H1 (cell line): ENCODE measurements at regions not wholly inside any gene's neighbourhood (a gene's known extent, or its start where the extent isn't known, plus 50 kb on each side); places are given as distances from the start of the nearest gene placed in this dataset.
"Not testable (repeated sequence)": the region's sequence is repeated elsewhere in the genome, so short reads cannot be mapped to it uniquely, and the experiment has no call there.

Experiments
- KDM4A ChIP-seq: IDR thresholded peaks from one replicate; pipeline ENCODE4 v1.7.1; 2012; ENCODE audit warnings: low read depth, mild to moderate bottlenecking, moderate library complexity, low read length, inconsistent platforms; ENCODE audit not compliant: severe bottlenecking
- POLR2A ChIP-seq, 2 experiments: IDR thresholded peaks; 1 replicate in 1 of 2; 2 replicates in 1 of 2; pipeline ENCODE4 v1.6.1; 2011; ENCODE audit warnings: low read depth in 2 of 2, low read length in 2 of 2, mild to moderate bottlenecking in 2 of 2; ENCODE audit errors: control extremely low read depth in 1 of 2
- POLR2AphosphoS5 ChIP-seq: IDR thresholded peaks from 2 replicates; pipeline ENCODE4 v1.6.1; 2011; ENCODE audit warnings: low read depth, low read length
- POU5F1 ChIP-seq: IDR thresholded peaks from 2 replicates; pipeline ENCODE4 v1.6.1; 2011; ENCODE audit warnings: low read depth, mild to moderate bottlenecking, low read length, moderate library complexity
- RAD21 ChIP-seq, 2 experiments: IDR thresholded peaks in 1 of 2; conservative IDR thresholded peaks in 1 of 2; 2 replicates each; pipeline ENCODE4 v1.6.1; 2011; ENCODE audit warnings: low read depth in 2 of 2, low read length in 2 of 2, improper control_type of control experiment in 1 of 2, inconsistent platforms in 1 of 2, mild to moderate bottlenecking in 1 of 2, moderate library complexity in 1 of 2
- RFX5 ChIP-seq: IDR thresholded peaks from 2 replicates; pipeline ENCODE4 v1.6.1; 2011; ENCODE audit warnings: low read depth, low read length, improper control_type of control experiment, borderline replicate concordance
- SIN3A ChIP-seq, 2 experiments: IDR thresholded peaks in 1 of 2; conservative IDR thresholded peaks in 1 of 2; 2 replicates each; pipeline ENCODE4 v1.6.1; 2011 to 2012; ENCODE audit warnings: low read length in 2 of 2, improper control_type of control experiment in 1 of 2, low read depth in 1 of 2, mild to moderate bottlenecking in 1 of 2
- TAF1 ChIP-seq: IDR thresholded peaks from 2 replicates; pipeline ENCODE4 v1.6.1; 2011; ENCODE audit warnings: mild to moderate bottlenecking, low read depth, low read length
- TF ChIP-seq, protein P1 (sequence below), 3 experiments: IDR thresholded peaks; 1 replicate in 2 of 3; 2 replicates in 1 of 3; pipeline versions ENCODE4 v1.5.1 to v1.6.1; 2011; ENCODE audit warnings: low read length in 3 of 3, mild to moderate bottlenecking in 3 of 3, inconsistent platforms in 2 of 3, low read depth in 1 of 3, moderate library complexity in 1 of 3; ENCODE audit not compliant: insufficient read depth in 1 of 3; ENCODE audit errors: control extremely low read depth in 1 of 3
- TF ChIP-seq, protein P2 (sequence below): IDR thresholded peaks from 2 replicates; pipeline ENCODE4 v1.6.1; 2012; ENCODE audit warnings: inconsistent platforms

DNA sequence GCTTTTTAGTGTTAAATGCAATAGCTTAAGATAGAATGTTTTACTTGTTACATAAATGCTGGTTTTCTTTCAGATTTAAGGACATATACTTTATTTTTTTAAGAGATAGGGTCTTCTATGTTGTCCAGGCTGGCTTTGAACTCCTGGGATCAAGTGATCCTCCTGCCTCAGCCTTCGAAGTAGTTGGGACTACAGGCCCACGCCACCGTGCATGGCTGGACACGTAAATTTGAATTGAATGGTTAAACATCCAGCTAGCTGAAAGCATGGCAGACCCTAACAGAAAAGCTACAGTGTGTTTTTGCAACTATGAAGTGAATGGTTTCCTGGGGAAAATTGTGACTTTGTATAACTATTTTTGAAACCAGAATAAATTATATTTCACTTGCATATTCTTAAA, 2888.6 kb downstream of the RPIA start:
- TF ChIP-seq, protein P1, sequence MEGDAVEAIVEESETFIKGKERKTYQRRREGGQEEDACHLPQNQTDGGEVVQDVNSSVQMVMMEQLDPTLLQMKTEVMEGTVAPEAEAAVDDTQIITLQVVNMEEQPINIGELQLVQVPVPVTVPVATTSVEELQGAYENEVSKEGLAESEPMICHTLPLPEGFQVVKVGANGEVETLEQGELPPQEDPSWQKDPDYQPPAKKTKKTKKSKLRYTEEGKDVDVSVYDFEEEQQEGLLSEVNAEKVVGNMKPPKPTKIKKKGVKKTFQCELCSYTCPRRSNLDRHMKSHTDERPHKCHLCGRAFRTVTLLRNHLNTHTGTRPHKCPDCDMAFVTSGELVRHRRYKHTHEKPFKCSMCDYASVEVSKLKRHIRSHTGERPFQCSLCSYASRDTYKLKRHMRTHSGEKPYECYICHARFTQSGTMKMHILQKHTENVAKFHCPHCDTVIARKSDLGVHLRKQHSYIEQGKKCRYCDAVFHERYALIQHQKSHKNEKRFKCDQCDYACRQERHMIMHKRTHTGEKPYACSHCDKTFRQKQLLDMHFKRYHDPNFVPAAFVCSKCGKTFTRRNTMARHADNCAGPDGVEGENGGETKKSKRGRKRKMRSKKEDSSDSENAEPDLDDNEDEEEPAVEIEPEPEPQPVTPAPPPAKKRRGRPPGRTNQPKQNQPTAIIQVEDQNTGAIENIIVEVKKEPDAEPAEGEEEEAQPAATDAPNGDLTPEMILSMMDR (IDR thresholded peaks at IDR 0.05; ENCODE audit: control extremely low read depth in 1 of 3, insufficient read depth in 1 of 3, low read depth in 1 of 3, low read length in 3 of 3), result not testable (repeated sequence)
- not testable (repeated sequence) for TF ChIP-seq KDM4A; TAF1; RAD21 (IDR thresholded peaks at IDR 0.05 in 1 of 2, conservative IDR thresholded peaks at IDR 0.05 in 1 of 2; ENCODE audit: low read depth in 2 of 2, low read length in 2 of 2); SIN3A (conservative IDR thresholded peaks at IDR 0.05 in 1 of 2, IDR thresholded peaks at IDR 0.05 in 1 of 2; ENCODE audit: low read depth in 1 of 2, low read length in 2 of 2); POLR2A (IDR thresholded peaks at IDR 0.05; ENCODE audit: control extremely low read depth in 1 of 2, low read depth in 2 of 2, low read length in 2 of 2); POLR2AphosphoS5; RFX5; POU5F1
- TF ChIP-seq, protein P2, sequence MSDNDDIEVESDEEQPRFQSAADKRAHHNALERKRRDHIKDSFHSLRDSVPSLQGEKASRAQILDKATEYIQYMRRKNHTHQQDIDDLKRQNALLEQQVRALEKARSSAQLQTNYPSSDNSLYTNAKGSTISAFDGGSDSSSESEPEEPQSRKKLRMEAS, result not testable (repeated sequence)
